Activated CD8-positive, alpha-beta T cell treated with anti-CD3 and anti-CD28 coated beads for 36 hours (primary cell): ENCODE measurements at regions not wholly inside any gene's neighbourhood (a gene's known extent, or its start where the extent isn't known, plus 50 kb on each side); places are given as distances from the start of the nearest gene placed in this dataset.

Source experiments
- ATAC-seq: fragments of 200-7000 bp; cut with Tn5 transposase; one replicate; pipeline ENCODE4 v1.10.0; 2021; ENCODE audit warnings: mild to moderate bottlenecking, moderate library complexity
- CTCF ChIA-PET: fragments of 350-600 bp; sonication (Branson Sonifier 250); formaldehyde crosslinking; loops from one replicate; lab custom pipeline; 2021; ENCODE audit warnings: antibody characterized with exemption; lab: Charles Lee
- POLR2A ChIA-PET: fragments of 350-600 bp; sonication (Branson Sonifier 250); formaldehyde crosslinking; loops from one replicate; lab custom pipeline; 2021; ENCODE audit warnings: antibody characterized with exemption; lab: Charles Lee
- DNase-seq: peaks from one replicate; pipeline ENCODE4 v3.0.0-alpha.2; 2020
- H3K27ac Mint-ChIP-seq: one replicate; pipeline ENCODE4 v1.8.0; 2021; ENCODE audit warnings: mild to moderate bottlenecking, mixed read lengths
- H3K27me3 Mint-ChIP-seq: one replicate; pipeline ENCODE4 v1.8.0; 2021; ENCODE audit warnings: mixed read lengths
- H3K36me3 Mint-ChIP-seq: one replicate; pipeline ENCODE4 v1.8.0; 2021; ENCODE audit warnings: low read depth, mixed read lengths
- H3K4me1 Mint-ChIP-seq: one replicate; pipeline ENCODE4 v1.8.0; 2021; ENCODE audit warnings: low read depth, mixed read lengths
- H3K4me3 Mint-ChIP-seq: one replicate; pipeline ENCODE4 v1.8.0; 2021; ENCODE audit warnings: mild to moderate bottlenecking, moderate library complexity, mixed read lengths
- H3K9me3 Mint-ChIP-seq: one replicate; pipeline ENCODE4 v1.8.0; 2021; ENCODE audit warnings: mixed read lengths
- CTCF ChIP-seq: fragments of 200-600 bp; IDR thresholded peaks from one replicate; pipeline ENCODE4 v1.8.0; 2022; ENCODE audit warnings: antibody characterized with exemption, mild to moderate bottlenecking
- intact Hi-C: fragments of 100-400 bp; cut with micrococcal nuclease; formaldehyde crosslinking; loops from one replicate; pipeline ENCODE4 v1.10.0; 2022

- no peak for DNase-seq
- no peak for TF ChIP-seq CTCF
- ATAC-seq = no peak
- Mint-ChIP-seq H3K9me3 (no peaks in the 10 kb centered on the region), H3K4me1 (no peaks in the 10 kb centered on the region), H3K27ac (no peak overlapping the region), H3K36me3 (no peaks in the 10 kb centered on the region), H3K4me3 (no peak overlapping the region), H3K27me3 (no peaks in the 10 kb centered on the region)
- ChIA-PET CTCF (no interaction called here), POLR2A (no interaction called here)
- intact Hi-C loops = no loop called here
Measured at GRCh38 chr12:111138016-111138415, 217.6 kb upstream of the MYL2 start.

- no peaks in the 10 kb centered on the region for H3K27me3 Mint-ChIP-seq
- CTCF ChIA-PET = no interaction called here
- POLR2A ChIA-PET = no interaction called here
- no peaks in the 10 kb centered on the region for H3K36me3 Mint-ChIP-seq
- no peak for TF ChIP-seq CTCF
- intact Hi-C loops = no loop called here
- no peak overlapping the region for H3K4me3 Mint-ChIP-seq
- H3K4me1 Mint-ChIP-seq = no peaks in the 10 kb centered on the region
- H3K9me3 Mint-ChIP-seq = no peaks in the 10 kb centered on the region
- ATAC-seq (no peak), DNase-seq (no peak)
- H3K27ac Mint-ChIP-seq = no peak overlapping the region
Measured at GRCh38 chr12:111135293-111135832, 215.0 kb upstream of the MYL2 start.

- ATAC-seq (no peak), DNase-seq (peak; percentile 4)
- Mint-ChIP-seq H3K4me1 (no peaks in the 10 kb centered on the region), H3K9me3 (no peaks in the 10 kb centered on the region), H3K36me3 (no peaks in the 10 kb centered on the region), H3K27me3 (no peaks in the 10 kb centered on the region), H3K4me3 (no peak overlapping the region), H3K27ac (no peak overlapping the region)
- intact Hi-C loops = no loop called here
- POLR2A ChIA-PET = no interaction called here
- TF ChIP-seq CTCF = no peak
- CTCF ChIA-PET = no interaction called here
Measured at GRCh38 chr12:111130336-111130735, 210.0 kb upstream of the MYL2 start.

GRCh38 chr12:111129149-111129767, 208.9 kb upstream of the MYL2 start:
- POLR2A ChIA-PET = no interaction called here
- ATAC-seq = no peak
- intact Hi-C loops = no loop called here

More at GRCh38 chr12:111129149-111129767, 208.9 kb upstream of the MYL2 start:
- no peaks in the 10 kb centered on the region for H3K9me3 Mint-ChIP-seq
- no peak for TF ChIP-seq CTCF
- H3K27ac Mint-ChIP-seq = no peak overlapping the region
- DNase-seq = no peak
- no peaks in the 10 kb centered on the region for H3K4me1 Mint-ChIP-seq
- H3K36me3 Mint-ChIP-seq = no peaks in the 10 kb centered on the region
- H3K27me3 Mint-ChIP-seq = no peaks in the 10 kb centered on the region
- CTCF ChIA-PET = interaction anchor here (1.2 kb wide), 1 partner anchor 104 kb away, joined by 3 read pairs; no protein-coding TSS in a partner anchor
- H3K4me3 Mint-ChIP-seq = no peak overlapping the region
